ENCODE measurements at regions not wholly inside any gene's neighbourhood (a gene's known extent, or its start where the extent isn't known, plus 50 kb on each side); places are given as distances from the start of the nearest gene placed in this dataset.

- TF ChIP-seq CTCF (conservative IDR thresholded peaks at IDR 0.05; ENCODE audit: low read length): no peak
- no peak for TF ChIP-seq EZH2phosphoT487 (IDR thresholded peaks at IDR 0.05; ENCODE audit: borderline replicate concordance, low read depth, low read length)
Measured at GRCh38 chr3:156615592-156616173, 58.7 kb upstream of the TIPARP start.
